GM12878 (cell line): ENCODE measurements at regions not wholly inside any gene's neighbourhood (a gene's known extent, or its start where the extent isn't known, plus 50 kb on each side); places are given as distances from the start of the nearest gene placed in this dataset.

ENCODE experiments used
- ATAC-seq: fragments of 200-7000 bp; cut with Tn5 transposase; 3 replicates; pipeline ENCODE4 v1.9.1; 2020; ENCODE audit warnings: mild to moderate bottlenecking, moderate library complexity
- BruUV-seq: library from RNA; stranded (reverse); fragments of 400-500 nt; replicated peaks from 2 replicates; lab custom pipeline; 2021; lab: Mats Ljungman, UMichigan
- CTCF ChIA-PET: fragments of 300-600 bp; sonication (Branson Sonifier 250); formaldehyde crosslinking; extraction: SDS; loops from one replicate; lab custom pipeline; 2021; ENCODE audit warnings: inconsistent platforms; lab: Yijun Ruan, JAX
- POLR2A ChIA-PET: fragments of 350-600 bp; formaldehyde crosslinking; extraction: SDS; loops from one replicate; lab custom pipeline; 2021; ENCODE audit warnings: inconsistent platforms; lab: Charles Lee
- RAD21 ChIA-PET: fragments of 300-600 bp; sonication (Branson Sonifier 250); formaldehyde crosslinking; loops from one replicate; lab custom pipeline; 2023; ENCODE audit warnings: antibody characterized with exemption; ENCODE audit not compliant: unreplicated experiment; lab: Charles Lee
- SMC1A ChIA-PET: fragments of 300-600 bp; sonication (Branson Sonifier 250); formaldehyde crosslinking; loops from one replicate; lab custom pipeline; 2023; ENCODE audit not compliant: unreplicated experiment, uncharacterized antibody; lab: Charles Lee
- DNase-seq: peaks from one replicate; pipeline ENCODE4 v3.0.0-alpha.2; 2011; ENCODE audit warnings: low read depth, low spot score
- FAIRE-seq: peaks from 3 replicates; lab custom pipeline; 2011; peaks lifted over from hg19 to GRCh38; lab: Jason Lieb, UNC
- H2AFZ ChIP-seq: 2 replicates; pipeline ENCODE4 v1.6.0; 2011; ENCODE audit warnings: low read depth, low read length, control low read depth; ENCODE audit not compliant: control insufficient read depth
- H3K27ac ChIP-seq: 2 replicates; pipeline ENCODE4 v1.5.1; 2011; ENCODE audit warnings: control low read depth; ENCODE audit not compliant: control insufficient read depth, insufficient read depth
- H3K27me3 ChIP-seq, 2 experiments: replicated peaks in 1 of 2; 2 replicates each; pipeline versions ENCODE4 v1.6.0 to v1.6.1; 2011; ENCODE audit warnings: low read length in 1 of 2; ENCODE audit not compliant: control insufficient read depth in 2 of 2, insufficient read depth in 2 of 2
- H3K36me3 ChIP-seq, 2 experiments: 2 replicates each; pipeline ENCODE4 v1.5.1; 2011; ENCODE audit warnings: low read length in 1 of 2; ENCODE audit not compliant: control insufficient read depth in 2 of 2, insufficient read depth in 2 of 2
- H3K4me1 ChIP-seq: 2 replicates; pipeline ENCODE4 v1.6.1; 2011; ENCODE audit warnings: mild to moderate bottlenecking, low read length, moderate library complexity, mixed read lengths; ENCODE audit not compliant: control insufficient read depth, insufficient read depth
- H3K4me2 ChIP-seq: 2 replicates; pipeline ENCODE4 v1.6.0; 2011; ENCODE audit warnings: control low read depth; ENCODE audit not compliant: control insufficient read depth, insufficient read depth
- H3K4me3 ChIP-seq: fragments of 200-600 bp; sonication (generic); 2 replicates; pipeline ENCODE4 v1.5.1; 2016
- H3K79me2 ChIP-seq: 2 replicates; pipeline ENCODE4 v1.6.0; 2011; ENCODE audit warnings: low read length; ENCODE audit not compliant: control insufficient read depth, insufficient read depth
- H3K9ac ChIP-seq: 2 replicates; pipeline ENCODE4 v1.8.0; 2011; ENCODE audit warnings: low read length, control low read depth, mixed read lengths; ENCODE audit not compliant: control insufficient read depth, insufficient read depth
- H3K9me3 ChIP-seq: replicated peaks from 3 replicates; pipeline ENCODE4 v1.5.1; 2011; ENCODE audit warnings: mild to moderate bottlenecking, low read length; ENCODE audit not compliant: control insufficient read depth, insufficient read depth
- H4K20me1 ChIP-seq: 2 replicates; pipeline ENCODE4 v1.6.0; 2011; ENCODE audit not compliant: control insufficient read depth, insufficient read depth
- ASH2L ChIP-seq: fragments of 300-600, 200-600 bp; sonication (generic); IDR thresholded peaks from 2 replicates; pipeline ENCODE4 v1.6.1; 2017; ENCODE audit warnings: low read depth, mild to moderate bottlenecking, borderline replicate concordance
- EP300 ChIP-seq, 2 experiments: fragments of 150-350 bp in 1 of 2; IDR thresholded peaks; 2 replicates each; pipeline ENCODE4 v1.6.1; 2011 to 2012; ENCODE audit warnings: low read depth in 2 of 2, low read length in 2 of 2, borderline replicate concordance in 1 of 2, improper control_type of control experiment in 1 of 2, inconsistent platforms in 1 of 2; ENCODE audit not compliant: control insufficient read depth in 1 of 2
- EZH2 ChIP-seq: IDR thresholded peaks from 2 replicates; pipeline ENCODE4 v1.6.1; 2012; ENCODE audit warnings: low read depth, mild to moderate bottlenecking, control low read depth, inconsistent platforms, low read length, borderline replicate concordance; ENCODE audit not compliant: control insufficient read depth
- IKZF2 ChIP-seq, 2 experiments: fragments of 450-650 bp; IDR thresholded peaks; 2 replicates each; pipeline ENCODE4 v1.6.1; 2017; ENCODE audit warnings: mild to moderate bottlenecking in 2 of 2, moderate library complexity in 2 of 2
- KDM1A ChIP-seq: fragments of 200-600 bp; sonication (generic); IDR thresholded peaks from 2 replicates; pipeline ENCODE4 v1.6.1; 2016; ENCODE audit warnings: borderline replicate concordance
- LARP7 ChIP-seq: fragments of 450-650 bp; IDR thresholded peaks from 2 replicates; pipeline ENCODE4 v1.6.1; 2017; ENCODE audit warnings: mild to moderate bottlenecking
- NR2C2 ChIP-seq: IDR thresholded peaks from 2 replicates; pipeline ENCODE4 v1.6.1; 2011; ENCODE audit warnings: borderline replicate concordance, low read depth; ENCODE audit not compliant: control insufficient read depth, insufficient read length
- PAX5 ChIP-seq: IDR thresholded peaks from 2 replicates; pipeline ENCODE4 v1.6.1; 2011; ENCODE audit warnings: low read depth, low read length, borderline replicate concordance
- PML ChIP-seq: IDR thresholded peaks from 2 replicates; pipeline ENCODE4 v1.6.1; 2012; ENCODE audit warnings: low read length, inconsistent platforms
- RAD21 ChIP-seq: IDR thresholded peaks from 2 replicates; pipeline ENCODE4 v1.6.1; 2011; ENCODE audit warnings: mild to moderate bottlenecking, low read depth, low read length, moderate library complexity; ENCODE audit not compliant: insufficient read depth
- RCOR1 ChIP-seq: conservative IDR thresholded peaks from 2 replicates; pipeline ENCODE4 v1.6.1; 2012; ENCODE audit warnings: low read depth, low read length, improper control_type of control experiment
- SMAD5 ChIP-seq: IDR thresholded peaks from 2 replicates; pipeline ENCODE4 v1.6.1; 2016; ENCODE audit warnings: antibody characterized with exemption, low read depth
- TAF1 ChIP-seq: IDR thresholded peaks from 2 replicates; pipeline ENCODE4 v1.6.1; 2011; ENCODE audit warnings: mild to moderate bottlenecking, low read depth, low read length, borderline replicate concordance
- TCF12 ChIP-seq: IDR thresholded peaks from 2 replicates; pipeline ENCODE4 v1.6.1; 2011; ENCODE audit warnings: low read depth, mild to moderate bottlenecking, low read length
- ZBED1 ChIP-seq: IDR thresholded peaks from 2 replicates; pipeline ENCODE4 v1.6.1; 2016; ENCODE audit warnings: borderline replicate concordance
- ZNF274 ChIP-seq: IDR thresholded peaks from one replicate; pipeline ENCODE4 v1.8.0; 2011; ENCODE audit not compliant: insufficient read length, insufficient read depth
- WGBS: methylation state at CpG from one replicate; pipeline ENCODE4 v1.1.6; 2016; ENCODE audit warnings: low lambda C conversion rate; ENCODE audit not compliant: insufficient replicate concordance, insufficient coverage; ENCODE audit errors: missing lambda C conversion rate; 5-methylcytosine and 5-hydroxymethylcytosine counted together
- in situ Hi-C: fragments of 300-500 bp; cut with MboI; formaldehyde crosslinking; loops from 9 replicates; pipeline ENCODE4 v1.14.3; 2018; ENCODE audit warnings: mixed read lengths
- intact Hi-C: fragments of 100-400 bp; cut with micrococcal nuclease; formaldehyde crosslinking; loops from one replicate; pipeline ENCODE4 v1.14.2; 2022; ENCODE audit not compliant: unreplicated experiment
- TF ChIP-seq, protein P1 (sequence below): IDR thresholded peaks from 2 replicates; pipeline ENCODE4 v1.6.1; 2011; ENCODE audit warnings: borderline replicate concordance, low read depth, mild to moderate bottlenecking, moderate library complexity, mixed read lengths, low read length; ENCODE audit not compliant: insufficient read depth; ENCODE audit errors: extremely low read length
- TF ChIP-seq, protein P2 (sequence below): fragments of 450-650 bp; formaldehyde crosslinking; IDR thresholded peaks from 2 replicates; pipeline ENCODE4 v1.4.0; 2020; ENCODE audit warnings: mild to moderate bottlenecking, moderate library complexity

- no peaks in the 10 kb centered on the region for H3K36me3 ChIP-seq
- intact Hi-C loops: no loop called here
- CTCF ChIA-PET: interaction anchor here (0.8 kb wide), 1 partner anchor 10 kb away, joined by 3 read pairs; no protein-coding TSS in a partner anchor
- no peak overlapping the region for H2AFZ ChIP-seq
- TF ChIP-seq TAF1 (no peak), NR2C2 (no peak), EZH2 (no peak), PAX5 (no peak), LARP7 (no peak), EP300 (IDR thresholded peaks at IDR 0.05; ENCODE audit: borderline replicate concordance in 1 of 2, control insufficient read depth in 1 of 2, low read depth in 2 of 2, low read length in 2 of 2) (no peak), SMAD5 (no peak), IKZF2 (IDR thresholded peaks at IDR 0.05) (no peak), ASH2L (no peak), RCOR1 (no peak), ZBED1 (no peak), TCF12 (no peak), KDM1A (no peak), RAD21 (no peak), PML (no peak), ZNF274 (no peak)
- TF ChIP-seq, protein P1, sequence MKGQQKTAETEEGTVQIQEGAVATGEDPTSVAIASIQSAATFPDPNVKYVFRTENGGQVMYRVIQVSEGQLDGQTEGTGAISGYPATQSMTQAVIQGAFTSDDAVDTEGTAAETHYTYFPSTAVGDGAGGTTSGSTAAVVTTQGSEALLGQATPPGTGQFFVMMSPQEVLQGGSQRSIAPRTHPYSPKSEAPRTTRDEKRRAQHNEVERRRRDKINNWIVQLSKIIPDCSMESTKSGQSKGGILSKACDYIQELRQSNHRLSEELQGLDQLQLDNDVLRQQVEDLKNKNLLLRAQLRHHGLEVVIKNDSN: no peak
- TF ChIP-seq, protein P2, sequence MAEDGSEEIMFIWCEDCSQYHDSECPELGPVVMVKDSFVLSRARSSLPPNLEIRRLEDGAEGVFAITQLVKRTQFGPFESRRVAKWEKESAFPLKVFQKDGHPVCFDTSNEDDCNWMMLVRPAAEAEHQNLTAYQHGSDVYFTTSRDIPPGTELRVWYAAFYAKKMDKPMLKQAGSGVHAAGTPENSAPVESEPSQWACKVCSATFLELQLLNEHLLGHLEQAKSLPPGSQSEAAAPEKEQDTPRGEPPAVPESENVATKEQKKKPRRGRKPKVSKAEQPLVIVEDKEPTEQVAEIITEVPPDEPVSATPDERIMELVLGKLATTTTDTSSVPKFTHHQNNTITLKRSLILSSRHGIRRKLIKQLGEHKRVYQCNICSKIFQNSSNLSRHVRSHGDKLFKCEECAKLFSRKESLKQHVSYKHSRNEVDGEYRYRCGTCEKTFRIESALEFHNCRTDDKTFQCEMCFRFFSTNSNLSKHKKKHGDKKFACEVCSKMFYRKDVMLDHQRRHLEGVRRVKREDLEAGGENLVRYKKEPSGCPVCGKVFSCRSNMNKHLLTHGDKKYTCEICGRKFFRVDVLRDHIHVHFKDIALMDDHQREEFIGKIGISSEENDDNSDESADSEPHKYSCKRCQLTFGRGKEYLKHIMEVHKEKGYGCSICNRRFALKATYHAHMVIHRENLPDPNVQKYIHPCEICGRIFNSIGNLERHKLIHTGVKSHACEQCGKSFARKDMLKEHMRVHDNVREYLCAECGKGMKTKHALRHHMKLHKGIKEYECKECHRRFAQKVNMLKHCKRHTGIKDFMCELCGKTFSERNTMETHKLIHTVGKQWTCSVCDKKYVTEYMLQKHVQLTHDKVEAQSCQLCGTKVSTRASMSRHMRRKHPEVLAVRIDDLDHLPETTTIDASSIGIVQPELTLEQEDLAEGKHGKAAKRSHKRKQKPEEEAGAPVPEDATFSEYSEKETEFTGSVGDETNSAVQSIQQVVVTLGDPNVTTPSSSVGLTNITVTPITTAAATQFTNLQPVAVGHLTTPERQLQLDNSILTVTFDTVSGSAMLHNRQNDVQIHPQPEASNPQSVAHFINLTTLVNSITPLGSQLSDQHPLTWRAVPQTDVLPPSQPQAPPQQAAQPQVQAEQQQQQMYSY (CRISPR knock-in tag): no peak
- TF ChIP-seq, all 136 proteins: peak for 0
- H3K79me2 ChIP-seq: no peaks in the 10 kb centered on the region
- no peak for DNase-seq
- FAIRE-seq: no peak
- no peak overlapping the region for H3K4me2 ChIP-seq
- H3K9ac ChIP-seq: no peak overlapping the region
- no peaks in the 10 kb centered on the region for H4K20me1 ChIP-seq
- ChIA-PET POLR2A (no interaction called here), RAD21 (no interaction called here), SMC1A (no interaction called here)
- in situ Hi-C loops: no loop called here
- no TSS peak for BruUV-seq
- H3K4me1 ChIP-seq: no peaks in the 10 kb centered on the region
- H3K27ac ChIP-seq: no peak overlapping the region
- WGBS: 35% methylated on average over 1 of the region's 1 CpG
- H3K27me3 ChIP-seq: no peaks in the 10 kb centered on the region
- ATAC-seq: no peak
- H3K4me3 ChIP-seq: no peak overlapping the region
- H3K9me3 ChIP-seq: no peaks in the 10 kb centered on the region
Observed at GRCh38 chr5:25393256-25393655, 748.5 kb upstream of the CDH10 start.
